Left lung (tissue), 4 donors: ENCODE measurements at regions not wholly inside any gene's neighbourhood (a gene's known extent, or its start where the extent isn't known, plus 50 kb on each side); places are given as distances from the start of the nearest gene placed in this dataset.

ENCODE experiments used
- ATAC-seq: fragments of 200-7000 bp; cut with Tn5 transposase; one replicate; pipeline ENCODE4 v1.9.1; 2020; ENCODE audit warnings: moderate library complexity
- DNase-seq, 4 donors: peaks; one replicate each; pipeline ENCODE4 v3.0.0-alpha.2; 2013 to 2020
- H3K27ac ChIP-seq, 2 donors: fragments of 200-600 bp; sonication (generic) in 1 of 2; one replicate each; pipeline versions ENCODE4 v1.5.0 to v1.8.0; 2020 to 2021
- H3K27me3 ChIP-seq, 2 donors: fragments of 200-600 bp; sonication (generic) in 1 of 2; one replicate each; pipeline versions ENCODE4 v1.5.0 to v1.8.0; 2020 to 2021
- H3K36me3 ChIP-seq, 2 donors: fragments of 200-600 bp; sonication (generic) in 1 of 2; one replicate each; pipeline versions ENCODE4 v1.5.0 to v1.8.0; 2020 to 2021
- H3K4me1 ChIP-seq, 2 donors: fragments of 200-600 bp; one replicate each; pipeline ENCODE4 v1.8.0; 2021
- H3K4me3 ChIP-seq, 2 donors: fragments of 200-600 bp; sonication (generic) in 1 of 2; one replicate each; pipeline versions ENCODE4 v1.5.0 to v1.8.0; 2020 to 2021; ENCODE audit warnings: mild to moderate bottlenecking in 1 of 2
- H3K9me3 ChIP-seq, 2 donors: fragments of 200-600 bp; sonication (generic) in 1 of 2; one replicate each; pipeline versions ENCODE4 v1.5.0 to v1.8.0; 2020 to 2021
- intact Hi-C, 2 donors: fragments of 100-400 bp; cut with DNase I; formaldehyde crosslinking; loops; one replicate each; pipeline versions ENCODE4 v1.11.2 to v1.14.2; 2022
- TF ChIP-seq, protein P1 (sequence below), 2 donors: fragments of 200-600 bp; sonication (generic) in 1 of 2; IDR thresholded peaks; one replicate each; pipeline versions ENCODE4 v1.5.0 to v1.8.0; 2021; ENCODE audit warnings: antibody characterized with exemption in 2 of 2
- donor health status: DM: no; HTN: yes; CAD: no.
- donor health status: DM: no; HTN: no; CAD: no.

DNA sequence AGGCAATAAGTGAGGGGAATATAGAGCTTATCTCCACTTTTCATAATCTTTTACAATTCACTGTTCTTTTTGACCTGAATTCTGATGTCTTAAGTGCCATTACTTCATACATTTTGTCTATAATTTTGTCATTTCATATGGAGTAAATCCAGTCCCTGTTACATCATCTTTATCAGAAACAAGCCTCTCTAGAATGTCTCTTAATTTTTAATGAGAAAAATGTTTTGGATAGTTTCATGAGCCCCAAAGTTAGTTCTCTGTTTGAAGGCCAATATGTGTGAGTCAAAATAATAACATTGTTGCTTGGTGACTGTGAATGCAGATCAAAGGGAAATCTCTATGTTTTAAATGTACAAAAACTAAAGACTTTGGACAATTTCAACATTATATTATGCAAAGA, 329.6 kb upstream of the ARRDC3 start:
- H3K36me3 ChIP-seq, result no peaks in the 10 kb centered on the region
- no peak overlapping the region for H3K27ac ChIP-seq
- ATAC-seq (no peak), DNase-seq (peak in 1 of 4 donors; percentile 3)
- no peaks in the 10 kb centered on the region for H3K27me3 ChIP-seq
- no peak overlapping the region for H3K4me3 ChIP-seq
- intact Hi-C loops, result no loop called here
- TF ChIP-seq, protein P1, sequence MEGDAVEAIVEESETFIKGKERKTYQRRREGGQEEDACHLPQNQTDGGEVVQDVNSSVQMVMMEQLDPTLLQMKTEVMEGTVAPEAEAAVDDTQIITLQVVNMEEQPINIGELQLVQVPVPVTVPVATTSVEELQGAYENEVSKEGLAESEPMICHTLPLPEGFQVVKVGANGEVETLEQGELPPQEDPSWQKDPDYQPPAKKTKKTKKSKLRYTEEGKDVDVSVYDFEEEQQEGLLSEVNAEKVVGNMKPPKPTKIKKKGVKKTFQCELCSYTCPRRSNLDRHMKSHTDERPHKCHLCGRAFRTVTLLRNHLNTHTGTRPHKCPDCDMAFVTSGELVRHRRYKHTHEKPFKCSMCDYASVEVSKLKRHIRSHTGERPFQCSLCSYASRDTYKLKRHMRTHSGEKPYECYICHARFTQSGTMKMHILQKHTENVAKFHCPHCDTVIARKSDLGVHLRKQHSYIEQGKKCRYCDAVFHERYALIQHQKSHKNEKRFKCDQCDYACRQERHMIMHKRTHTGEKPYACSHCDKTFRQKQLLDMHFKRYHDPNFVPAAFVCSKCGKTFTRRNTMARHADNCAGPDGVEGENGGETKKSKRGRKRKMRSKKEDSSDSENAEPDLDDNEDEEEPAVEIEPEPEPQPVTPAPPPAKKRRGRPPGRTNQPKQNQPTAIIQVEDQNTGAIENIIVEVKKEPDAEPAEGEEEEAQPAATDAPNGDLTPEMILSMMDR (IDR thresholded peaks at IDR 0.05), result no peak
- H3K4me1 ChIP-seq, result no peaks in the 10 kb centered on the region
- H3K9me3 ChIP-seq, result peaks cover 0 to 9% of the 10 kb centered on the region in 2 donors

DNA sequence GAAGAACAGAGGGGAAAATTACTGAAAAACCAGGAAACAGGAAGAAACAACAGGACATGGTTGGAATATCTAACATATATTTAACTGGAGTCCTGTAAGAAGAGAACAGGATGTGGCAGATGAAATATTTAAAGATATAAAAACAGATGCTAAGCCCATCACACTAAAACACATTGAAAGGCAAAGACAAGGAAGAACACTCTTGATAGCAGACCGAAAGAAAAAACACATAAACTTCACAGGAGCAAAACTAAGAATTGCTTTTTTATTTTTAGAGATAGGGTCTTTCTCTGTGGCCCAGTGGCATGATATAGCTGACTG, 324.4 kb upstream of the ARRDC3 start:
- Histone ChIP-seq H3K4me3 (no peak overlapping the region), H3K36me3 (no peaks in the 10 kb centered on the region), H3K27me3 (no peaks in the 10 kb centered on the region), H3K27ac (no peak overlapping the region), H3K9me3 (no peaks in the 10 kb centered on the region), H3K4me1 (no peaks in the 10 kb centered on the region)
- TF ChIP-seq, protein P1 (IDR thresholded peaks at IDR 0.05), result no peak
- intact Hi-C loops, result loop anchor here in 1 of 2 donors (10.0 kb wide), 1 partner anchor 853 kb away; no protein-coding TSS in a partner anchor
- ATAC-seq (no peak), DNase-seq (no peak)

GRCh38 chr5:91706785-91707520, 323.8 kb upstream of the ARRDC3 start:
- TF ChIP-seq, protein P1 (IDR thresholded peaks at IDR 0.05), result no peak
- H3K27ac ChIP-seq, result no peak overlapping the region
- H3K36me3 ChIP-seq, result no peaks in the 10 kb centered on the region
- intact Hi-C loops, result loop anchor here in 1 of 2 donors (10.0 kb wide), 1 partner anchor 852 kb away; no protein-coding TSS in a partner anchor
- no peak for DNase-seq
- H3K27me3 ChIP-seq, result no peaks in the 10 kb centered on the region
- H3K4me1 ChIP-seq, result no peaks in the 10 kb centered on the region
- no peak overlapping the region for H3K4me3 ChIP-seq
- no peaks in the 10 kb centered on the region for H3K9me3 ChIP-seq
- ATAC-seq, result no peak

GRCh38 chr5:91703128-91703527, 320.0 kb upstream of the ARRDC3 start:
- DNase-seq, result no peak
- H3K36me3 ChIP-seq, result no peaks in the 10 kb centered on the region
- no peak overlapping the region for H3K4me3 ChIP-seq
- H3K4me1 ChIP-seq, result no peaks in the 10 kb centered on the region
- H3K27me3 ChIP-seq, result no peaks in the 10 kb centered on the region
- no peaks in the 10 kb centered on the region for H3K9me3 ChIP-seq
- intact Hi-C loops, result loop anchor here in 1 of 2 donors (10.0 kb wide), 1 partner anchor 848 kb away; no protein-coding TSS in a partner anchor
- no peak overlapping the region for H3K27ac ChIP-seq
- TF ChIP-seq, protein P1 (IDR thresholded peaks at IDR 0.05), result no peak
- no peak for ATAC-seq

DNA sequence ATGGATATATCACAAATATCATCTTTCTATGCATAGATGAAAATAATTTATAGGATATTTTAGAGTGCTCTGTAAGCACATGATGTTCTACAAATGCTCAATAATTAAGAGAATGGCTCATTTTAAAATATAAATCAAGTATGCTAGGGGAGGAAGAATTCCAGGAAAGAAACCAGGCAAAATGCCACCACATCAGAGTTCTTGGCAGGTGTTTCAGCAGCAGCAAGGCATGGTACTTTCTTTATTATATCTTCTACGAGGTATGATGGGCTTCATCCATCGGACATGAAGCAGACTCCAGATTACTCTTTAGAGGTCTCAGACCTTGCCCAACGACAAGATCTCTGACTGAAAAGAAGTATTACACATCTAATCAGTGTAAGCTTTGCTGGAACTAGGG, 316.3 kb upstream of the ARRDC3 start:
- Histone ChIP-seq H3K9me3 (peaks cover 0 to 13% of the 10 kb centered on the region in 2 donors), H3K4me3 (no peak overlapping the region), H3K27ac (no peak overlapping the region), H3K4me1 (no peaks in the 10 kb centered on the region), H3K27me3 (no peaks in the 10 kb centered on the region), H3K36me3 (no peaks in the 10 kb centered on the region)
- TF ChIP-seq, protein P1 (IDR thresholded peaks at IDR 0.05), result no peak
- DNase-seq (no peak), ATAC-seq (no peak)
- intact Hi-C loops, result no loop called here
